Left ventricle myocardium inferior (tissue), 1 donor: ENCODE measurements at regions not wholly inside any gene's neighbourhood (a gene's known extent, or its start where the extent isn't known, plus 50 kb on each side); places are given as distances from the start of the nearest gene placed in this dataset.

Experiments used
- DNase-seq: peaks from one replicate; pipeline ENCODE4 v3.0.0-alpha.2; 2020
- H3K27ac ChIP-seq: fragments of 200-600 bp; replicated peaks from 2 replicates; pipeline ENCODE4 v1.8.0; 2021
- H3K27me3 ChIP-seq: fragments of 200-600 bp; 2 replicates; pipeline ENCODE4 v1.8.0; 2021; ENCODE audit warnings: low read depth
- H3K36me3 ChIP-seq: fragments of 200-600 bp; 2 replicates; pipeline ENCODE4 v1.8.0; 2021
- H3K4me1 ChIP-seq: fragments of 200-600 bp; 2 replicates; pipeline ENCODE4 v1.8.0; 2021
- H3K4me3 ChIP-seq: fragments of 200-600 bp; 2 replicates; pipeline ENCODE4 v1.8.0; 2021; ENCODE audit warnings: mild to moderate bottlenecking, moderate library complexity
- H3K9me3 ChIP-seq: fragments of 200-600 bp; replicated peaks from 2 replicates; pipeline ENCODE4 v1.8.0; 2021
- CTCF ChIP-seq: fragments of 200-600 bp; IDR thresholded peaks from 2 replicates; pipeline ENCODE4 v1.8.0; 2021; ENCODE audit warnings: antibody characterized with exemption, mild to moderate bottlenecking, borderline replicate concordance
- intact Hi-C: fragments of 100-400 bp; cut with micrococcal nuclease; formaldehyde crosslinking; loops from one replicate; pipeline ENCODE4 v1.11.0; 2022
- donor health status: DM: no; HTN: yes; CAD: no; lungs with severe emphysema.

- Histone ChIP-seq H3K4me1 (no peaks in the 10 kb centered on the region), H3K36me3 (no peaks in the 10 kb centered on the region), H3K4me3 (no peak overlapping the region), H3K27me3 (no peaks in the 10 kb centered on the region), H3K27ac (no peak overlapping the region), H3K9me3 (no peaks in the 10 kb centered on the region)
- no peak for TF ChIP-seq CTCF
- no peak for DNase-seq
- intact Hi-C loops, result no loop called here
Observed at GRCh38 chr11:104819107-104819506, 79.2 kb downstream of the CASP12 start.

GRCh38 chr11:104817973-104818372 is 80.3 kb downstream of the CASP12 start:
- no peaks in the 10 kb centered on the region for H3K9me3 ChIP-seq
- no peak overlapping the region for H3K4me3 ChIP-seq
- no peak for DNase-seq
- H3K36me3 ChIP-seq, result no peaks in the 10 kb centered on the region
- H3K27me3 ChIP-seq, result no peaks in the 10 kb centered on the region
- intact Hi-C loops, result no loop called here
- H3K4me1 ChIP-seq, result no peaks in the 10 kb centered on the region
- H3K27ac ChIP-seq, result no peak overlapping the region
- no peak for TF ChIP-seq CTCF

GRCh38 chr11:104813532-104813931 is 84.7 kb downstream of the CASP12 start:
- no peak for DNase-seq
- intact Hi-C loops, result no loop called here
- no peak overlapping the region for H3K27ac ChIP-seq
- no peaks in the 10 kb centered on the region for H3K27me3 ChIP-seq
- H3K4me3 ChIP-seq, result no peak overlapping the region
- H3K9me3 ChIP-seq, result no peaks in the 10 kb centered on the region
- no peaks in the 10 kb centered on the region for H3K36me3 ChIP-seq
- no peak for TF ChIP-seq CTCF
- no peaks in the 10 kb centered on the region for H3K4me1 ChIP-seq

GRCh38 chr11:104812103-104812788 is 86.0 kb downstream of the CASP12 start:
- Histone ChIP-seq H3K4me3 (no peak overlapping the region), H3K27me3 (no peaks in the 10 kb centered on the region), H3K4me1 (no peaks in the 10 kb centered on the region), H3K36me3 (no peaks in the 10 kb centered on the region), H3K9me3 (no peaks in the 10 kb centered on the region), H3K27ac (no peak overlapping the region)
- no peak for DNase-seq
- TF ChIP-seq CTCF, result no peak
- intact Hi-C loops, result no loop called here

- Histone ChIP-seq H3K27me3 (no peaks in the 10 kb centered on the region), H3K4me3 (no peak overlapping the region), H3K4me1 (no peaks in the 10 kb centered on the region), H3K9me3 (no peaks in the 10 kb centered on the region), H3K36me3 (no peaks in the 10 kb centered on the region), H3K27ac (no peak overlapping the region)
- intact Hi-C loops, result no loop called here
- DNase-seq, result no peak
- TF ChIP-seq CTCF, result no peak
Observed at GRCh38 chr11:104803776-104804175, 94.5 kb downstream of the CASP12 start.
